ENCODE measurements at regions not wholly inside any gene's neighbourhood (a gene's known extent, or its start where the extent isn't known, plus 50 kb on each side); places are given as distances from the start of the nearest gene placed in this dataset.

- intact Hi-C loops (cut with DNase I): no loop called here
- no peak overlapping the region for H3K4me3 ChIP-seq
These were observed 266.2 kb downstream of the TENT5A start for GRCh38 chr6:81486234-81486633.

GRCh38 chr6:81485395-81485794 is 267.1 kb downstream of the TENT5A start:
- H3K36me3 ChIP-seq: no peaks in the 10 kb centered on the region
- H3K27me3 ChIP-seq: no peaks in the 10 kb centered on the region
- no peaks in the 10 kb centered on the region for H3K9me3 ChIP-seq
- no peaks in the 10 kb centered on the region for H3K4me1 ChIP-seq
- TF ChIP-seq POLR2A (IDR thresholded peaks at IDR 0.05) (no peak), CTCF (IDR thresholded peaks at IDR 0.05) (no peak), POLR2AphosphoS5 (IDR thresholded peaks at IDR 0.05; ENCODE audit: insufficient read depth in 1 of 2, low read depth in 1 of 2) (no peak)
- DNase-seq (ENCODE audit: extremely low spot score in 2 of 2): no peak
- no peak overlapping the region for H3K27ac ChIP-seq
- H3K4me3 ChIP-seq: no peak overlapping the region
- intact Hi-C loops (cut with DNase I): no loop called here

More at GRCh38 chr6:81486234-81486633, 266.2 kb downstream of the TENT5A start:
- H3K27me3 ChIP-seq: no peaks in the 10 kb centered on the region
- H3K36me3 ChIP-seq: no peaks in the 10 kb centered on the region
- no peaks in the 10 kb centered on the region for H3K4me1 ChIP-seq
- H3K27ac ChIP-seq: no peak overlapping the region
- no peak for DNase-seq (ENCODE audit: extremely low spot score in 2 of 2)
- no peaks in the 10 kb centered on the region for H3K9me3 ChIP-seq
- TF ChIP-seq CTCF (IDR thresholded peaks at IDR 0.05) (no peak), POLR2A (IDR thresholded peaks at IDR 0.05) (no peak), POLR2AphosphoS5 (IDR thresholded peaks at IDR 0.05; ENCODE audit: insufficient read depth in 1 of 2, low read depth in 1 of 2) (no peak)

- TF ChIP-seq POLR2A (IDR thresholded peaks at IDR 0.05) (no peak), CTCF (IDR thresholded peaks at IDR 0.05) (no peak), POLR2AphosphoS5 (IDR thresholded peaks at IDR 0.05; ENCODE audit: insufficient read depth in 1 of 2, low read depth in 1 of 2) (no peak)
- no peaks in the 10 kb centered on the region for H3K36me3 ChIP-seq
- intact Hi-C loops (cut with DNase I): no loop called here
- no peaks in the 10 kb centered on the region for H3K9me3 ChIP-seq
- H3K27me3 ChIP-seq: no peaks in the 10 kb centered on the region
- DNase-seq (ENCODE audit: extremely low spot score in 2 of 2): no peak
- H3K4me1 ChIP-seq: no peaks in the 10 kb centered on the region
- no peak overlapping the region for H3K4me3 ChIP-seq
- no peak overlapping the region for H3K27ac ChIP-seq
These were observed 268.2 kb downstream of the TENT5A start for GRCh38 chr6:81484251-81484650.

- intact Hi-C loops (cut with DNase I): no loop called here
- H3K9me3 ChIP-seq: no peaks in the 10 kb centered on the region
- H3K4me3 ChIP-seq: no peak overlapping the region
- no peak overlapping the region for H3K27ac ChIP-seq
- no peaks in the 10 kb centered on the region for H3K27me3 ChIP-seq
- DNase-seq (ENCODE audit: extremely low spot score in 2 of 2): no peak
- no peaks in the 10 kb centered on the region for H3K36me3 ChIP-seq
- TF ChIP-seq POLR2AphosphoS5 (IDR thresholded peaks at IDR 0.05; ENCODE audit: insufficient read depth in 1 of 2, low read depth in 1 of 2) (no peak), CTCF (IDR thresholded peaks at IDR 0.05) (no peak), POLR2A (IDR thresholded peaks at IDR 0.05) (no peak)
- no peaks in the 10 kb centered on the region for H3K4me1 ChIP-seq
These were observed 272.3 kb downstream of the TENT5A start for GRCh38 chr6:81480139-81480538.

DNA sequence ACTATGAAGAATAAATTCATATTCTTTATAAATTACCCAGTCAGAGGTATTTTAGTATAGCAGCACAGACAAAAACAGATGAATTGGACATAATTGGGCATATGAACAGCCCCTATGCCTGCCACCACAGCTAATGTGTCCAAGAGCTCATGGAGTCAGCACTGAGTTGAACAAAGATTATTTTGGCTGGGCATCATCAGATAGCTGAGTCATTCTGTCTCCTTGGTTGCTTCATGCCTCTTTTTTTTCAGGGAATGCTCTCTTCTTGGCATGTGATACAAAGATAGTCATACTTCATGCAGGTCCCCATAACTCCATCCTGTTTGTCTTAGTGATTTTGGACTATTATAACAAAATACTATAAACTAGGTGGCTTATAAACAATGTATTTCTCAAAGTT is 275.6 kb downstream of the TENT5A start:
- Histone ChIP-seq H3K27me3 (no peaks in the 10 kb centered on the region), H3K4me1 (no peaks in the 10 kb centered on the region), H3K9me3 (no peaks in the 10 kb centered on the region), H3K27ac (no peak overlapping the region), H3K36me3 (no peaks in the 10 kb centered on the region), H3K4me3 (no peak overlapping the region)
- no peak for DNase-seq (ENCODE audit: extremely low spot score in 2 of 2)
- TF ChIP-seq POLR2AphosphoS5 (IDR thresholded peaks at IDR 0.05; ENCODE audit: insufficient read depth in 1 of 2, low read depth in 1 of 2) (no peak), POLR2A (IDR thresholded peaks at IDR 0.05) (no peak), CTCF (IDR thresholded peaks at IDR 0.05) (no peak)
- intact Hi-C loops (cut with DNase I): no loop called here
